Pancreas (tissue), 10 donors: ENCODE measurements at regions not wholly inside any gene's neighbourhood (a gene's known extent, or its start where the extent isn't known, plus 50 kb on each side); places are given as distances from the start of the nearest gene placed in this dataset.
"Not testable (repeated sequence)": the region's sequence is repeated elsewhere in the genome, so short reads cannot be mapped to it uniquely, and the experiment has no call there.

ENCODE experiments used
- ATAC-seq, 4 donors: fragments of 200-7000 bp; cut with Tn5 transposase; one replicate each; pipeline versions ENCODE4 v1.8.0 to v1.9.1; 2020; ENCODE audit warnings: mild to moderate bottlenecking in 4 of 4, moderate library complexity in 4 of 4
- DNase-seq, 6 donors: peaks; one replicate each; pipeline ENCODE4 v3.0.0-alpha.2; 2020
- FAIRE-seq: peaks from 2 replicates; lab custom pipeline; 2012; peaks lifted over from hg19 to GRCh38; lab: Jason Lieb, UNC
- H3K27ac ChIP-seq, 4 donors: fragments of 200-600 bp; sonication (generic); 1 replicate in 3 of 4; 2 replicates in 1 of 4; pipeline versions ENCODE4 v1.5.0 to v1.8.0; 2020
- H3K27me3 ChIP-seq, 4 donors: fragments of 200-600 bp; one replicate each; pipeline ENCODE4 v1.8.0; 2021
- H3K36me3 ChIP-seq, 3 donors: fragments of 200-600 bp; sonication (generic) in 1 of 3; one replicate each; pipeline versions ENCODE4 v1.5.0 to v1.8.0; 2020 to 2021
- H3K4me1 ChIP-seq, 3 donors: fragments of 200-600 bp; one replicate each; pipeline ENCODE4 v1.8.0; 2021
- H3K4me3 ChIP-seq, 4 donors: fragments of 200-600 bp; sonication (generic) in 2 of 4; one replicate each; pipeline versions ENCODE4 v1.5.0 to v1.8.0; 2020 to 2021
- H3K9me3 ChIP-seq, 4 donors: fragments of 200-600 bp; one replicate each; pipeline ENCODE4 v1.8.0; 2021
- CTCF ChIP-seq, 4 donors: fragments of 200-600 bp; sonication (generic) in 3 of 4; IDR thresholded peaks; one replicate each; pipeline versions ENCODE4 v1.5.0 to v1.8.0; 2021; ENCODE audit warnings: antibody characterized with exemption in 4 of 4
- WGBS, 2 donors: extraction: QIAGEN DNeasy Blood & Tissue Kit; methylation state at CpG; one replicate each; pipeline ENCODE4 v1.1.7; 2013; 5-methylcytosine and 5-hydroxymethylcytosine counted together
- intact Hi-C, 3 donors: fragments of 100-400 bp; cut with DNase I; formaldehyde crosslinking; loops; one replicate each; pipeline versions ENCODE4 v1.11.1 to v1.14.2; 2022
- donor health status: healthy with polysubstance abuse.
- donor health status: DM: no; HTN: no; CAD: no; lungs with moderate emphysema.
- donor health status: DM: no; HTN: no; CAD: no.
- donor health status: control.
- donor health status: control.
- donor health status: Bipolar disorder and iron deficiency.
- donor health status: DM: yes; HTN: yes; CAD: no.
- donor health status: DM: no; HTN: no; CAD: no.
- donor health status: DM: no; HTN: no; CAD: no.
- donor health status: DM: yes; HTN: yes; CAD: no.

- Histone ChIP-seq H3K4me3 (no peak overlapping the region), H3K4me1 (no peaks in the 10 kb centered on the region), H3K27me3 (no peaks in the 10 kb centered on the region), H3K36me3 (no peaks in the 10 kb centered on the region), H3K9me3 (no peaks in the 10 kb centered on the region), H3K27ac (no peak overlapping the region)
- FAIRE-seq (no peak), ATAC-seq (no peak), DNase-seq (peak in 1 of 6 donors; percentile 41)
- WGBS, 2 donors = 79 to 82% methylated on average over 35 of the region's 35 CpGs
- intact Hi-C loops = no loop called here
- no peak for TF ChIP-seq CTCF (IDR thresholded peaks at IDR 0.05)
Measured at GRCh38 chr12:38162708-38163441, 153.7 kb upstream of the ALG10B start.

GRCh38 chr12:38163442-38163801 lies 153.2 kb upstream of the ALG10B start:
- no peaks in the 10 kb centered on the region for H3K27me3 ChIP-seq
- WGBS, 2 donors = 85 to 87% methylated on average over 23 to 28 of the region's 28 CpGs
- FAIRE-seq (no peak), ATAC-seq (no peak), DNase-seq (peak in 1 of 6 donors; percentile 57)
- intact Hi-C loops = no loop called here
- no peak for TF ChIP-seq CTCF (IDR thresholded peaks at IDR 0.05)
- H3K27ac ChIP-seq = no peak overlapping the region
- H3K36me3 ChIP-seq = no peaks in the 10 kb centered on the region
- no peaks in the 10 kb centered on the region for H3K9me3 ChIP-seq
- H3K4me3 ChIP-seq = no peak overlapping the region
- no peaks in the 10 kb centered on the region for H3K4me1 ChIP-seq

GRCh38 chr12:38166225-38166624 lies 150.3 kb upstream of the ALG10B start:
- Histone ChIP-seq H3K27ac (no peak overlapping the region), H3K4me3 (no peak overlapping the region), H3K27me3 (no peaks in the 10 kb centered on the region), H3K9me3 (no peaks in the 10 kb centered on the region), H3K4me1 (no peaks in the 10 kb centered on the region), H3K36me3 (no peaks in the 10 kb centered on the region)
- WGBS, 2 donors = 73 to 76% methylated on average over 2 of the region's 2 CpGs
- no peak for TF ChIP-seq CTCF (IDR thresholded peaks at IDR 0.05)
- no peak for FAIRE-seq
- ATAC-seq = no peak
- intact Hi-C loops = no loop called here
- DNase-seq = no peak

- H3K9me3 ChIP-seq = no peaks in the 10 kb centered on the region
Measured at GRCh38 chr12:38175538-38175937, 141.0 kb upstream of the ALG10B start.

GRCh38 chr12:38183617-38184016 lies 133.0 kb upstream of the ALG10B start:
- H3K4me1 ChIP-seq, H3K27me3 ChIP-seq, H3K9me3 ChIP-seq, intact Hi-C loops, ATAC-seq, H3K27ac ChIP-seq, H3K4me3 ChIP-seq, FAIRE-seq, DNase-seq, H3K36me3 ChIP-seq: not testable (repeated sequence)
- 36 to 74% methylated on average over 1 of the region's 1 CpG for WGBS, 2 donors

More at GRCh38 chr12:38175538-38175937, 141.0 kb upstream of the ALG10B start:
- 63 to 79% methylated on average over 4 of the region's 4 CpGs for WGBS, 2 donors
- Histone ChIP-seq H3K4me1 (no peaks in the 10 kb centered on the region), H3K4me3 (no peak overlapping the region), H3K27me3 (no peaks in the 10 kb centered on the region), H3K27ac (no peak overlapping the region), H3K36me3 (no peaks in the 10 kb centered on the region)
- DNase-seq = no peak
- no peak for FAIRE-seq
- no peak for ATAC-seq
- intact Hi-C loops = no loop called here
- no peak for TF ChIP-seq CTCF (IDR thresholded peaks at IDR 0.05)

GRCh38 chr12:38197286-38197685 lies 119.3 kb upstream of the ALG10B start:
- H3K9me3 ChIP-seq, H3K4me3 ChIP-seq, H3K4me1 ChIP-seq, DNase-seq, H3K27ac ChIP-seq, ATAC-seq, FAIRE-seq, H3K27me3 ChIP-seq, intact Hi-C loops, H3K36me3 ChIP-seq: not testable (repeated sequence)
- 35 to 40% methylated on average over 1 of the region's 1 CpG for WGBS, 2 donors
